ENCODE measurements at regions not wholly inside any gene's neighbourhood (a gene's known extent, or its start where the extent isn't known, plus 50 kb on each side); places are given as distances from the start of the nearest gene placed in this dataset.

- no peak for TF ChIP-seq CTCF (IDR thresholded peaks at IDR 0.05)
- TF ChIP-seq EP300 (IDR thresholded peaks at IDR 0.05), result no peak
Measured at GRCh38 chr2:164306872-164307271, 314.4 kb downstream of the GRB14 start.

Measured in esophagus muscularis mucosa (tissue), 3 donors.